ENCODE measurements at regions not wholly inside any gene's neighbourhood (a gene's known extent, or its start where the extent isn't known, plus 50 kb on each side); places are given as distances from the start of the nearest gene placed in this dataset.

- TF ChIP-seq, protein P1, sequence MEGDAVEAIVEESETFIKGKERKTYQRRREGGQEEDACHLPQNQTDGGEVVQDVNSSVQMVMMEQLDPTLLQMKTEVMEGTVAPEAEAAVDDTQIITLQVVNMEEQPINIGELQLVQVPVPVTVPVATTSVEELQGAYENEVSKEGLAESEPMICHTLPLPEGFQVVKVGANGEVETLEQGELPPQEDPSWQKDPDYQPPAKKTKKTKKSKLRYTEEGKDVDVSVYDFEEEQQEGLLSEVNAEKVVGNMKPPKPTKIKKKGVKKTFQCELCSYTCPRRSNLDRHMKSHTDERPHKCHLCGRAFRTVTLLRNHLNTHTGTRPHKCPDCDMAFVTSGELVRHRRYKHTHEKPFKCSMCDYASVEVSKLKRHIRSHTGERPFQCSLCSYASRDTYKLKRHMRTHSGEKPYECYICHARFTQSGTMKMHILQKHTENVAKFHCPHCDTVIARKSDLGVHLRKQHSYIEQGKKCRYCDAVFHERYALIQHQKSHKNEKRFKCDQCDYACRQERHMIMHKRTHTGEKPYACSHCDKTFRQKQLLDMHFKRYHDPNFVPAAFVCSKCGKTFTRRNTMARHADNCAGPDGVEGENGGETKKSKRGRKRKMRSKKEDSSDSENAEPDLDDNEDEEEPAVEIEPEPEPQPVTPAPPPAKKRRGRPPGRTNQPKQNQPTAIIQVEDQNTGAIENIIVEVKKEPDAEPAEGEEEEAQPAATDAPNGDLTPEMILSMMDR (IDR thresholded peaks at IDR 0.05) = no peak
- TF ChIP-seq ZFX (IDR thresholded peaks at IDR 0.05; ENCODE audit: borderline replicate concordance) = no peak
- no peak overlapping the region for H3K27ac ChIP-seq
Observed at GRCh38 chr2:37873749-37874330, 51.2 kb upstream of the RMDN2 start.

DNA sequence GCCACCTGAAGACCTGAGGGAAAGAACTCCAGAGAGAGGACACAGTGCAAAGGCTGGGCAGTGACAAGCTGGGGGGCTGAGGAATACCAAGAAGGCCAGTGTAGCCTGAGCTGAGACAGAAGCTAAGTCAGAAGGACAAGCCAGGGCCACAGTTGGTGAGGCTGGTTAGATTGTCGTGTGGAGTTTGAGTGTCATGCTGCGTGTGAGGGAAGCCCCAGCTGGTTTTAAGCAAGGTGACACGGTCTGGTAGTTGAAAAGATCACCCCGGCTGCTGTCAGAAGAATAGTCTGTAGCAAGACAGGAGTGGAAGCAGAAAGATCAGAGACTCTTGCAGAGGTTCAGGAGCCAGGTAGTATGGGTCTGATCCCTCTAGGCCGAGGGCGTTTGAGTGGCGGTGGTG lies 50.6 kb upstream of the RMDN2 start:
- TF ChIP-seq ZFX (IDR thresholded peaks at IDR 0.05; ENCODE audit: borderline replicate concordance) = no peak
- TF ChIP-seq, protein P1 (IDR thresholded peaks at IDR 0.05) = no peak
- no peak overlapping the region for H3K27ac ChIP-seq

All from 22Rv1 (cell line).